WTC11 (cell line): ENCODE measurements at regions not wholly inside any gene's neighbourhood (a gene's known extent, or its start where the extent isn't known, plus 50 kb on each side); places are given as distances from the start of the nearest gene placed in this dataset.

Experiments used
- ATAC-seq: fragments of 200-7000 bp; cut with Tn5 transposase; 2 replicates; pipeline ENCODE4 v1.10.0; 2021; ENCODE audit warnings: mild to moderate bottlenecking, moderate library complexity
- CTCF ChIA-PET: fragments of 300-600 bp; sonication (Branson Sonifier 250); formaldehyde crosslinking; loops from one replicate; lab custom pipeline; 2021; ENCODE audit warnings: antibody characterized with exemption; lab: Charles Lee
- POLR2A ChIA-PET: fragments of 350-600 bp; sonication (Branson Sonifier 250); formaldehyde crosslinking; loops from one replicate; lab custom pipeline; 2021; ENCODE audit warnings: antibody characterized with exemption; lab: Charles Lee
- DNase-seq: peaks from one replicate; pipeline ENCODE4 v3.0.0; 2021; ENCODE audit warnings: low spot score
- H3K27ac Mint-ChIP-seq: 2 replicates; pipeline ENCODE4 v1.8.0; 2021; ENCODE audit warnings: mixed read lengths
- H3K27me3 Mint-ChIP-seq: 2 replicates; pipeline ENCODE4 v1.8.0; 2021; ENCODE audit warnings: low read depth, mild to moderate bottlenecking, moderate library complexity, mixed read lengths
- H3K36me3 Mint-ChIP-seq: 2 replicates; pipeline ENCODE4 v1.8.0; 2021; ENCODE audit warnings: mixed read lengths
- H3K4me1 Mint-ChIP-seq: 2 replicates; pipeline ENCODE4 v1.8.0; 2022; ENCODE audit warnings: mixed read lengths
- H3K4me3 Mint-ChIP-seq: 2 replicates; pipeline ENCODE4 v1.8.0; 2021; ENCODE audit warnings: mild to moderate bottlenecking, moderate library complexity, mixed read lengths
- H3K9me3 Mint-ChIP-seq: 2 replicates; pipeline ENCODE4 v1.8.0; 2021; ENCODE audit warnings: mixed read lengths
- CREB1 ChIP-seq: sonication (generic); formaldehyde crosslinking; IDR thresholded peaks from 2 replicates; pipeline ENCODE4 v1.8.0; 2023; ENCODE audit warnings: mild to moderate bottlenecking, missing genetic modification reagents
- ETV6 ChIP-seq: sonication (generic); formaldehyde crosslinking; IDR thresholded peaks from 2 replicates; pipeline ENCODE4 v1.8.1; 2022; ENCODE audit warnings: mild to moderate bottlenecking, missing genetic modification reagents
- FOXP1 ChIP-seq: sonication (generic); formaldehyde crosslinking; IDR thresholded peaks from 2 replicates; pipeline ENCODE4 v1.8.0; 2022; ENCODE audit warnings: missing genetic modification reagents, mild to moderate bottlenecking, moderate library complexity, borderline replicate concordance
- GABPB1 ChIP-seq: sonication (generic); formaldehyde crosslinking; IDR thresholded peaks from 2 replicates; pipeline ENCODE4 v1.8.1; 2023; ENCODE audit warnings: mild to moderate bottlenecking, missing genetic modification reagents
- HMGA2 ChIP-seq: fragments of 250-450 bp; sonication (Bioruptor Pico); IDR thresholded peaks from 2 replicates; pipeline ENCODE4 v1.4.0; 2021; ENCODE audit warnings: mild to moderate bottlenecking, moderate library complexity
- JAZF1 ChIP-seq: fragments of 250-450 bp; sonication (Bioruptor Pico); IDR thresholded peaks from 2 replicates; pipeline ENCODE4 v1.9.0; 2021; ENCODE audit warnings: moderate library complexity, mild to moderate bottlenecking, inconsistent platforms
- NFATC4 ChIP-seq: fragments of 250-450 bp; sonication (Bioruptor Pico); IDR thresholded peaks from 2 replicates; pipeline ENCODE4 v1.9.0; 2021; ENCODE audit warnings: mild to moderate bottlenecking
- NFYB ChIP-seq: sonication (generic); formaldehyde crosslinking; conservative IDR thresholded peaks from 2 replicates; pipeline ENCODE4 v1.8.0; 2022; ENCODE audit warnings: low read depth, missing genetic modification reagents
- NR3C1 ChIP-seq: sonication (generic); formaldehyde crosslinking; conservative IDR thresholded peaks from 2 replicates; pipeline ENCODE4 v1.8.1; 2023; ENCODE audit warnings: low read depth, mild to moderate bottlenecking, missing genetic modification reagents
- PRRX2 ChIP-seq: fragments of 250-450 bp; sonication (Bioruptor Pico); IDR thresholded peaks from 2 replicates; pipeline ENCODE4 v1.8.0; 2021; ENCODE audit warnings: mild to moderate bottlenecking
- ZBTB43 ChIP-seq: sonication (generic); formaldehyde crosslinking; IDR thresholded peaks from 2 replicates; pipeline ENCODE4 v1.8.1; 2023; ENCODE audit warnings: mild to moderate bottlenecking, missing genetic modification reagents
- ZNF138 ChIP-seq: sonication (generic); formaldehyde crosslinking; conservative IDR thresholded peaks from 2 replicates; pipeline ENCODE4 v1.8.1; 2022; ENCODE audit warnings: mild to moderate bottlenecking, moderate library complexity, missing genetic modification reagents
- ZNF396 ChIP-seq: fragments of 250-450 bp; sonication (Bioruptor Pico); IDR thresholded peaks from 2 replicates; pipeline ENCODE4 v1.8.0; 2021; ENCODE audit warnings: mild to moderate bottlenecking, moderate library complexity, borderline replicate concordance
- ZNF423 ChIP-seq: fragments of 250-450 bp; sonication (Bioruptor Pico); IDR thresholded peaks from 2 replicates; pipeline ENCODE4 v2.1.2; 2022; ENCODE audit warnings: mild to moderate bottlenecking, moderate library complexity
- TF ChIP-seq, protein P1 (sequence below): sonication (generic); formaldehyde crosslinking; IDR thresholded peaks from 2 replicates; pipeline ENCODE4 v1.8.0; 2023; ENCODE audit warnings: mild to moderate bottlenecking, missing genetic modification reagents
- TF ChIP-seq, protein P2 (sequence below): sonication (generic); formaldehyde crosslinking; IDR thresholded peaks from 2 replicates; pipeline ENCODE4 v1.8.1; 2022; ENCODE audit warnings: mild to moderate bottlenecking, missing genetic modification reagents, moderate library complexity, borderline replicate concordance
- TF ChIP-seq, protein P3 (sequence below): sonication (generic); formaldehyde crosslinking; IDR thresholded peaks from 2 replicates; pipeline ENCODE4 v1.8.0; 2023; ENCODE audit warnings: missing genetic modification reagents
- TF ChIP-seq, protein P4 (sequence below): fragments of 250-450 bp; sonication (Bioruptor Pico); IDR thresholded peaks from 2 replicates; pipeline ENCODE4 v1.8.0; 2021; ENCODE audit warnings: mild to moderate bottlenecking

- CTCF ChIA-PET = no interaction called here
Measured at GRCh38 chr4:189136462-189136861, 804.2 kb upstream of the FRG1 start.

GRCh38 chr4:189143263-189143952, 797.3 kb upstream of the FRG1 start:
- H3K27me3 Mint-ChIP-seq = no peaks in the 10 kb centered on the region
- ATAC-seq (no peak), DNase-seq (no peak)
- TF ChIP-seq ZNF138 (CRISPR knock-in tag) (no peak), GABPB1 (CRISPR knock-in tag) (no peak), CREB1 (CRISPR knock-in tag) (no peak)
- TF ChIP-seq, protein P1, sequence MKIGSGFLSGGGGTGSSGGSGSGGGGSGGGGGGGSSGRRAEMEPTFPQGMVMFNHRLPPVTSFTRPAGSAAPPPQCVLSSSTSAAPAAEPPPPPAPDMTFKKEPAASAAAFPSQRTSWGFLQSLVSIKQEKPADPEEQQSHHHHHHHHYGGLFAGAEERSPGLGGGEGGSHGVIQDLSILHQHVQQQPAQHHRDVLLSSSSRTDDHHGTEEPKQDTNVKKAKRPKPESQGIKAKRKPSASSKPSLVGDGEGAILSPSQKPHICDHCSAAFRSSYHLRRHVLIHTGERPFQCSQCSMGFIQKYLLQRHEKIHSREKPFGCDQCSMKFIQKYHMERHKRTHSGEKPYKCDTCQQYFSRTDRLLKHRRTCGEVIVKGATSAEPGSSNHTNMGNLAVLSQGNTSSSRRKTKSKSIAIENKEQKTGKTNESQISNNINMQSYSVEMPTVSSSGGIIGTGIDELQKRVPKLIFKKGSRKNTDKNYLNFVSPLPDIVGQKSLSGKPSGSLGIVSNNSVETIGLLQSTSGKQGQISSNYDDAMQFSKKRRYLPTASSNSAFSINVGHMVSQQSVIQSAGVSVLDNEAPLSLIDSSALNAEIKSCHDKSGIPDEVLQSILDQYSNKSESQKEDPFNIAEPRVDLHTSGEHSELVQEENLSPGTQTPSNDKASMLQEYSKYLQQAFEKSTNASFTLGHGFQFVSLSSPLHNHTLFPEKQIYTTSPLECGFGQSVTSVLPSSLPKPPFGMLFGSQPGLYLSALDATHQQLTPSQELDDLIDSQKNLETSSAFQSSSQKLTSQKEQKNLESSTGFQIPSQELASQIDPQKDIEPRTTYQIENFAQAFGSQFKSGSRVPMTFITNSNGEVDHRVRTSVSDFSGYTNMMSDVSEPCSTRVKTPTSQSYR (CRISPR knock-in tag) = no peak
- CTCF ChIA-PET = no interaction called here
- no peak overlapping the region for H3K27ac Mint-ChIP-seq
- no peak overlapping the region for H3K4me3 Mint-ChIP-seq
- POLR2A ChIA-PET = no interaction called here
- H3K9me3 Mint-ChIP-seq = peaks cover 2% of the 10 kb centered on the region; the same call in 1 of the 2 replicates
- no peaks in the 10 kb centered on the region for H3K36me3 Mint-ChIP-seq
- no peaks in the 10 kb centered on the region for H3K4me1 Mint-ChIP-seq

More at GRCh38 chr4:189136462-189136861, 804.2 kb upstream of the FRG1 start:
- POLR2A ChIA-PET = no interaction called here
- ATAC-seq (no peak), DNase-seq (no peak)
- Mint-ChIP-seq H3K9me3 (peaks cover 15% of the 10 kb centered on the region), H3K27me3 (no peaks in the 10 kb centered on the region), H3K36me3 (peaks cover 4% of the 10 kb centered on the region; the same call in 1 of the 2 replicates), H3K4me3 (no peak overlapping the region)
- TF ChIP-seq ETV6 (CRISPR knock-in tag) (no peak), ZBTB43 (no peak), ZNF423 (no peak), NFYB (CRISPR knock-in tag) (no peak), FOXP1 (CRISPR knock-in tag) (no peak), JAZF1 (CRISPR knock-in tag) (no peak)
- TF ChIP-seq, protein P2, sequence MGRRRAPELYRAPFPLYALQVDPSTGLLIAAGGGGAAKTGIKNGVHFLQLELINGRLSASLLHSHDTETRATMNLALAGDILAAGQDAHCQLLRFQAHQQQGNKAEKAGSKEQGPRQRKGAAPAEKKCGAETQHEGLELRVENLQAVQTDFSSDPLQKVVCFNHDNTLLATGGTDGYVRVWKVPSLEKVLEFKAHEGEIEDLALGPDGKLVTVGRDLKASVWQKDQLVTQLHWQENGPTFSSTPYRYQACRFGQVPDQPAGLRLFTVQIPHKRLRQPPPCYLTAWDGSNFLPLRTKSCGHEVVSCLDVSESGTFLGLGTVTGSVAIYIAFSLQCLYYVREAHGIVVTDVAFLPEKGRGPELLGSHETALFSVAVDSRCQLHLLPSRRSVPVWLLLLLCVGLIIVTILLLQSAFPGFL (CRISPR knock-in tag) = no peak
- TF ChIP-seq, all 79 proteins: peak for 0
- H3K4me1 Mint-ChIP-seq = no peaks in the 10 kb centered on the region
- no peak overlapping the region for H3K27ac Mint-ChIP-seq

- Mint-ChIP-seq H3K4me1 (no peaks in the 10 kb centered on the region), H3K9me3 (peaks cover 27% of the 10 kb centered on the region), H3K27ac (peak overlapping the region; percentile 3; the same call in 1 of the 2 replicates), H3K4me3 (no peak overlapping the region), H3K36me3 (peaks cover 21% of the 10 kb centered on the region), H3K27me3 (no peaks in the 10 kb centered on the region)
- no peak for DNase-seq
- ChIA-PET CTCF (interaction anchor here (1.0 kb wide), 1 partner anchor 23 kb away, joined by 3 read pairs; no protein-coding TSS in a partner anchor), POLR2A (no interaction called here)
- ATAC-seq = no peak
- no peak for TF ChIP-seq ZNF138 (CRISPR knock-in tag)
- TF ChIP-seq, protein P3, sequence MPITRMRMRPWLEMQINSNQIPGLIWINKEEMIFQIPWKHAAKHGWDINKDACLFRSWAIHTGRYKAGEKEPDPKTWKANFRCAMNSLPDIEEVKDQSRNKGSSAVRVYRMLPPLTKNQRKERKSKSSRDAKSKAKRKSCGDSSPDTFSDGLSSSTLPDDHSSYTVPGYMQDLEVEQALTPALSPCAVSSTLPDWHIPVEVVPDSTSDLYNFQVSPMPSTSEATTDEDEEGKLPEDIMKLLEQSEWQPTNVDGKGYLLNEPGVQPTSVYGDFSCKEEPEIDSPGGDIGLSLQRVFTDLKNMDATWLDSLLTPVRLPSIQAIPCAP (CRISPR knock-in tag) = no peak
- TF ChIP-seq NR3C1 (CRISPR knock-in tag) = no peak
- no peak for TF ChIP-seq PRRX2 (CRISPR knock-in tag)
- no peak for TF ChIP-seq ZNF396 (CRISPR knock-in tag)
- TF ChIP-seq HMGA2 (CRISPR knock-in tag) = no peak
- TF ChIP-seq, protein P4, sequence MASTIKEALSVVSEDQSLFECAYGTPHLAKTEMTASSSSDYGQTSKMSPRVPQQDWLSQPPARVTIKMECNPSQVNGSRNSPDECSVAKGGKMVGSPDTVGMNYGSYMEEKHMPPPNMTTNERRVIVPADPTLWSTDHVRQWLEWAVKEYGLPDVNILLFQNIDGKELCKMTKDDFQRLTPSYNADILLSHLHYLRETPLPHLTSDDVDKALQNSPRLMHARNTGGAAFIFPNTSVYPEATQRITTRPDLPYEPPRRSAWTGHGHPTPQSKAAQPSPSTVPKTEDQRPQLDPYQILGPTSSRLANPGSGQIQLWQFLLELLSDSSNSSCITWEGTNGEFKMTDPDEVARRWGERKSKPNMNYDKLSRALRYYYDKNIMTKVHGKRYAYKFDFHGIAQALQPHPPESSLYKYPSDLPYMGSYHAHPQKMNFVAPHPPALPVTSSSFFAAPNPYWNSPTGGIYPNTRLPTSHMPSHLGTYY = no peak
- TF ChIP-seq NFATC4 (CRISPR knock-in tag) = no peak
- TF ChIP-seq, protein P1 (CRISPR knock-in tag) = no peak
Measured at GRCh38 chr4:189147005-189147929, 793.4 kb upstream of the FRG1 start.
